NCI-H2196 (cell line): ENCODE measurements at regions not wholly inside any gene's neighbourhood (a gene's known extent, or its start where the extent isn't known, plus 50 kb on each side); places are given as distances from the start of the nearest gene placed in this dataset.
"Not testable (repeated sequence)": the region's sequence is repeated elsewhere in the genome, so short reads cannot be mapped to it uniquely, and the experiment has no call there.

Source experiments
- DNase-seq: peaks from one replicate; lab custom pipeline; 2025; ENCODE audit not compliant: unreplicated experiment; lab: John Stamatoyannopoulos, UW

DNA sequence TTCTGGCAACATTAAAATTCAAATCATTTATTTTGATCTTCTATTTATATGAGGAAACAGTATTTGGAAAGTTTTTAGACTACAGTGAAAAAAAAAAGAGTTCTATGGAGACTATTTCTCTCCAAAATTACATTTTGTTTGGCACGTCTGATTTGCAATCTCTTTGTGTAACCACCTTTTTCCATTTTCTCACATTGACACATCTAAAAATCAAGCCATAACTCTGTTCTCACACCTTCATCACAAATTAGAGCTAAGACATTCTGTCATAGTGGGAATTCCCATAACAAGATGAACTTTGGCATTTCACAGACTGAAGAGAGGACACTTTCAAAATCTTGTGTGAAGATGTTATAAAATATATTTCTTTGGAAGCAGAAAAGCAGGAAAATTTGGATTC is 468.9 kb downstream of the GRIA2 start:
- DNase-seq, result no peak

DNA sequence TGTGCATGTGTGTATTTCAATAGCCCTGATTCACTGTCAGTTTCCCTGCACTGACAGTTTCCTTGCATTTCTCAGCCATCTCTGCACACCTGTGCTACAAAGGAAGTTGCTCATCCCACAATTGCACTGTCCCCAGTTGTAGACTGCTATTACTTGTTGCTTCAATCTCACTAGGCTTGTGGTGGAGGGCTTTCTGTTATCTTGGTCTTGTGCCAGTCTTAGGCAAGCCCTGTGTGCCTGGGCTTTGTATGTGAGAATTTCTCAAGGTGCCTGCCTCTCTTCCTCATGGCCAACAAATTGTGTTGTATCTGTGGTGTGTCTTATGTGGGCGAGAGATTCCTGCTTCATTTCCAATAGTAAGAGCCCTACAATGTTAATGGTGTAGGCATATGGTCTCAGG is 467.4 kb downstream of the GRIA2 start:
- no peak for DNase-seq

DNA sequence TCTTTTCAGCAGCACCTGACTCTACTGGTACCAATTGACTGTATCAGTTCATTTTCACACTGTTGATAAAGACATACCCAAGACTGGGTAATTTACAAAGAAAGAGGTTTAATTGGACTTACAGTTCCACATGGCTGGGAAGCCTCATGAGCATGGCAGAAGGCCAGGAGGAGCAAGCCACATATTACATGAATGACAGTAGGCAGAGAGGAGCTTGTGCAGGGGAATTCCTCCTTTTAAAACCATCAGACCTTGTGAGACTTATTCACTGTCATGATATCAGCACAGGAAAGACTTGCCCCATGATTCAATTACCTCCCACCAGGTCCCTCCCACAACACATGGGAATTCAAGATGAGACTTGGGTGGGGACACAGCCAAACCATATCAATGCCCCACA is 458.8 kb downstream of the GRIA2 start:
- not testable (repeated sequence) for DNase-seq

GRCh38 chr4:157678478-157678877 is 457.9 kb downstream of the GRIA2 start:
- no peak for DNase-seq

DNA sequence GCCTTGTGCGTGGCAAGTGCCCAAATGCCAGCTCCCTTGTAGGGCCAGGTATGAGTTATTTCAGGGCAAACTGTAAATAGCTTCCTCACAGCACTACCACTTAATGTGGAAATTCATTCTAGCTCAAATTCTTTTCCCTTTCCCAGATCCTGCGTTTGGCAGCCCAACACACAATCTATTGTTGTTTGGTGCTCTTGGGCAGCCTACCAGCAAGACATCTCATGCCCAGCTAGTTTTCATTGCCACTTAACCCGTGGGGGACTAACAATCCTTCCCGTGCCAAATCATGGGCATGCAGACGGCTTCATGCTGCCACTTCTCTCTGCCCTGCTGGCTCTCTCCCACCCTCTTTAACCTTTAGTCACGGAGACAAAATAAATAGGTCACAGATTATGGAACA is 454.2 kb downstream of the GRIA2 start:
- DNase-seq, result peak; percentile 26

GRCh38 chr4:157667836-157668235 is 447.3 kb downstream of the GRIA2 start:
- DNase-seq, result no peak

DNA sequence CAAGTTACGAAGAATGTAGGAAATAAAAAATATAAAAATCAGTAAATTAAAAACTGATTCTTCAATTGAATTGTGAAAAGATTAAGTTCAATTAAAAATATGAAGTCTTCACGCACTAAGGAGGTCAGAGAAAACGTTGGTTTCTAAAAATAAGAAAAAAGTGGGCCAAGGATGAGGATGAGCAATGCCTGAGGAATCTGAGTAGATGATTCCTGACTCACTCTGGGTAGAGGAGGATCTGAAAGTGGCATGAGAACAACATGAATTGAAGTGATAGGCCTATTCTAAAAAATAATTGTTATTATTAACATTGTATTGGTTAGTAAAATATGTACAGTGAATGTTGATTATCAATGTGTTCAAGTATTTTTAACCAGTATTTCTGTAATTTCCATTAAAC is 444.2 kb downstream of the GRIA2 start:
- no peak for DNase-seq

- DNase-seq, result no peak
Observed at GRCh38 chr4:157655096-157655809, 434.7 kb downstream of the GRIA2 start.

- DNase-seq, result no peak
Observed at GRCh38 chr4:157643257-157643656, 422.7 kb downstream of the GRIA2 start.

GRCh38 chr4:157634057-157634456 is 413.5 kb downstream of the GRIA2 start:
- no peak for DNase-seq

GRCh38 chr4:157616741-157617472 is 396.4 kb downstream of the GRIA2 start:
- no peak for DNase-seq

GRCh38 chr4:157607996-157608395 is 387.5 kb downstream of the GRIA2 start:
- no peak for DNase-seq

DNA sequence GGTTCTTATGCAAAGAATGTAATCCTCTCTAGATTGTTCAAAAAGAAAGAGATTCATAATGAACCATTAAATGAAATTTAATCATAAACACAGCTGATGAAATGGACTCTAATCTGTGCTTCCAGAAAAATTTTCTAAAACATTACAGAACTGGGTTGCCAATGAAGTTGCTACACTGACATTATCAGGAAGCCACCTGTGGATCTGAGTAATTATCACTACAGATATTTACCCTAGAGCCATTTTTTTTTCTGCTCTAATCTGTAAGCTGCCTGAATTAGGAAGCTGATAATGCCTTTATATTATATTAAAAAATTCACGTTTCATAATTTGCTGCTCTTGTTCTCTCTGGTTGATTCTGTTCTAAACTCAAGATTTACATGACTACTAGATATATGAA is 380.1 kb downstream of the GRIA2 start:
- no peak for DNase-seq

DNA sequence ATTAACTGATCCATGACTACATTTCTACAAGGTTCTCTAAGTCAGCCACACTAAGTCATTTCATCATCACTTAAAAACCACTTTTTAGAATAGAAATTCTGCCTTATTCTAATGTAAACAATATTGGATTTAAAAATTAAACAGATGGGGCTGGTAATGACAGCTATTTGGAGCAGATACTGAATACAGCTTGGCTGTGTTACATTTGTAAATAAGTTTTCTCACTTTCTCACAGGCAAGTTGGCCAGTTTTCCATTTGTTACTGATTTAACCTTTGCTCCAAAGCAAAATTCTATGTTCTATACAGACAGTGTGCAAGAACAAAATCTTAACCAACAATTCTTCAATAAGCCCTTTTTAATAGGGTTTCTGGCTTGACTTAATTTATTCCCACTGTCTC is 370.7 kb downstream of the GRIA2 start:
- no peak for DNase-seq

- DNase-seq, result no peak
Observed at GRCh38 chr4:157590679-157591078, 370.2 kb downstream of the GRIA2 start.

DNA sequence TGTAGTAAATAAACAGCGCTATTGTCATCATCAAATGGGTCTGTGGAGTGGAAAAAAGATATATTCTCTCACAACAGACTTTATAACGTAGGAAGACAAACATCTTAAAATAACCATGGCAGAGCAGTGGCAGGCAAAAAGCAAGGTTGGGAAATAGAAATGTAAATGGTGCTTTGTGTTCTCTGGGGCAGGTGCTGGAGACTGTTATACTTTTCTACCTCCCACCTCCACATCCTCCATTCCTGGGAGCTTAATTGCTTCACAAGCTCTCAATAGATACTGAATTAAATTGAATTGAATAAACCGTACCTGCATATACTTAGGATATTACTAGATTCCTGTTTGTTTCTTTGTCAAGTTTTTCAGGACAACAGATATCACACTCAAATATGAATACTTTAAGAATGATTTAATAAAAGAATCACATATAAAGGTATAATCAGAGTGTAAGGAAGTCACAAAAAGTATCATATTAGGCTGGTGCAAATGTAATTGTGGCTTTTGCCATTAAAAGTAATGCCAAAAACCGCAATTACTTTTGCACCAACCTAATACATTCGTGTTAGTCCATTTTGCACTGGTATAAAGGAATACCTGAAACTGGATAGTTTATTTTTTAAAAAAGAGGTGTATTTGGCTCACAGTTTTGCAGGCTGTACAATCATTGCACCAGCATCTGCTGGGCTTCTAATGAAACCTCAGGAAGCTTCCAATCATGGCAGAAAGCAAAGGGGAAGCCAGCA is 367.3 kb downstream of the GRIA2 start:
- no peak for DNase-seq

GRCh38 chr4:157582141-157582540 is 361.6 kb downstream of the GRIA2 start:
- DNase-seq, result no peak

GRCh38 chr4:157576671-157577217 is 356.2 kb downstream of the GRIA2 start:
- DNase-seq, result no peak

DNA sequence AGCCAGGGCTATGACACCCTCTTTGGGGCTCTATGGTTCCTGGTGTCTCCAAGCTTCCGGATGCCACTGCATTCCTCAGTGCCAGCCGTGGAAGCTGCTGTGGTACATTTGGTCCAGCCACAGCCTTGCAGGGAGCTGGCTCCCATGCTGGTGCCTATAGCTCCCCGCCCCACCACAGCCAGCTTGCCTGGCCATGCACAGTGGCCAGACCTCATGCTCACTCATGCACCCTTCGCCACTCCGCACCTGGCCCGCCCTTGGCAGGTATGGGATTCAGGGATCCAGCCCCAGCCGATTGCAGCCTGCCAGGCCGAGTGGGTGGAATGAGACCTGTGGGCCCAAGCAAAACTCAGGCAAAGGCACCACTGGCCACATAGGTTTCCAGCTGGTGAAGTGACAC is 354.8 kb downstream of the GRIA2 start:
- no peak for DNase-seq

GRCh38 chr4:157574606-157575005 is 354.1 kb downstream of the GRIA2 start:
- no peak for DNase-seq

GRCh38 chr4:157572951-157573350 is 352.4 kb downstream of the GRIA2 start:
- DNase-seq, result no peak

DNA sequence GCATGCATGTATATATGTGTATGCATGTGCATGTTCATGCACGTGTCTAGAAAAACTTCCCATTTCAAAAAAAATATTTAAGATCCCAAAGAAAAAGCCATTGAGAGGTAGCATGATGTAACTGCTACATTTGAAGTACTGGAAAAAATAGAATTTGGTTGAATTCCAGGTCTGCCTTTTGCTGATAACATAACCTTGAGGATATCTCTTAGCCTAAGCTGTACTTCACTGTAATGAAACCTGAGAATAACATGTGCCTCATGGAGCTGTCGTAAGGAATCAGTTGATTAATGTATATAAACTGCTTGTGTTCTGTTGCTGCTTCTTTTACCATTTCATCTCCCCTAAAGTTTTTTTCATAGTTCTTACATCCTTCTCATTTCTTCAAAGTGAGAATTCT is 351.8 kb downstream of the GRIA2 start:
- DNase-seq, result no peak
